GM12875 (cell line): ENCODE measurements at regions not wholly inside any gene's neighbourhood (a gene's known extent, or its start where the extent isn't known, plus 50 kb on each side); places are given as distances from the start of the nearest gene placed in this dataset.

ENCODE experiments used
- H3K4me3 ChIP-seq: one replicate; pipeline ENCODE4 v1.5.1; 2011; ENCODE audit warnings: low read depth, low read length, control low read depth
- CTCF ChIP-seq: IDR thresholded peaks from 2 replicates; pipeline ENCODE4 v1.5.1; 2011; ENCODE audit warnings: low read depth, mild to moderate bottlenecking, control low read depth, inconsistent platforms, low read length, moderate library complexity, borderline replicate concordance; ENCODE audit not compliant: insufficient read depth

GRCh38 chr10:23742807-23743206, 303.9 kb downstream of the OTUD1 start:
- no peak overlapping the region for H3K4me3 ChIP-seq
- no peak for TF ChIP-seq CTCF

GRCh38 chr10:23754179-23754578, 315.3 kb downstream of the OTUD1 start:
- no peak for TF ChIP-seq CTCF
- no peak overlapping the region for H3K4me3 ChIP-seq

- TF ChIP-seq CTCF = no peak
Measured at GRCh38 chr10:23754941-23755340, 316.1 kb downstream of the OTUD1 start.

GRCh38 chr10:23755556-23755955, 316.7 kb downstream of the OTUD1 start:
- no peak for TF ChIP-seq CTCF
- H3K4me3 ChIP-seq = no peak overlapping the region

More at GRCh38 chr10:23754941-23755340, 316.1 kb downstream of the OTUD1 start:
- no peak overlapping the region for H3K4me3 ChIP-seq

GRCh38 chr10:23768281-23768680, 329.4 kb downstream of the OTUD1 start:
- H3K4me3 ChIP-seq = no peak overlapping the region
- no peak for TF ChIP-seq CTCF

- no peak for TF ChIP-seq CTCF
Measured at GRCh38 chr10:23777153-23777552, 338.3 kb downstream of the OTUD1 start.

GRCh38 chr10:23779301-23779700, 340.4 kb downstream of the OTUD1 start:
- TF ChIP-seq CTCF = no peak
- no peak overlapping the region for H3K4me3 ChIP-seq

More at GRCh38 chr10:23777153-23777552, 338.3 kb downstream of the OTUD1 start:
- H3K4me3 ChIP-seq = no peak overlapping the region
